HEK293T (cell line): ENCODE measurements at regions not wholly inside any gene's neighbourhood (a gene's known extent, or its start where the extent isn't known, plus 50 kb on each side); places are given as distances from the start of the nearest gene placed in this dataset.

Experiments
- CTBP1 ChIP-seq: fragments of 450-650 bp; IDR thresholded peaks from 2 replicates; pipeline ENCODE4 v1.6.1; 2016; ENCODE audit warnings: borderline replicate concordance
- FOXA1 ChIP-seq: fragments of 450-650 bp; IDR thresholded peaks from 2 replicates; pipeline ENCODE4 v1.6.1; 2016; ENCODE audit warnings: mild to moderate bottlenecking

DNA sequence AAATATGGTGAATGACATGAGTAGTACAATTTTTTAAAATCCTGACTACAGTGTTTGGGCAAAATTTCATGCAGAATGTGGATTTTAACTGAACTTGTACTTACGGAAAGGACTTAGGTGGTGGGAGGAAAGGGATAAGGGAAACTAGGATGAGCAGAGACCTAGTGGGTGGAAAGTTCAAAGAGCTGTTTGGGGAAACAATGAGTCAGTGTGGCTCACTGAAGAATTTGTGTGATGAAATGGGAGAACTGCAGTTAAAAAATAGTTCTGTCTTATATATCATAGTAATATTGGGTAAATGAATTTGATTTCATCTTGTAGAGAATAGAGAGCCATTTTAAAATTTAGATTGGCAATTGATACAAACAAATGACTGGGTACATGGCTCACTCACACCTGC lies 220.1 kb upstream of the CTAGE1 start:
- TF ChIP-seq CTBP1 = no peak
- no peak for TF ChIP-seq FOXA1
